GM18868 (cell line): ENCODE measurements at regions not wholly inside any gene's neighbourhood (a gene's known extent, or its start where the extent isn't known, plus 50 kb on each side); places are given as distances from the start of the nearest gene placed in this dataset.

Source experiments
- ATAC-seq: cut with Tn5 transposase; IDR thresholded peaks from one replicate; pipeline ENCODE4 v1.9.1; 2021; ENCODE audit warnings: mild to moderate bottlenecking, moderate library complexity; ENCODE audit not compliant: unreplicated experiment

GRCh38 chr1:87763483-87763882, 434.8 kb downstream of the LMO4 start:
- no peak for ATAC-seq

DNA sequence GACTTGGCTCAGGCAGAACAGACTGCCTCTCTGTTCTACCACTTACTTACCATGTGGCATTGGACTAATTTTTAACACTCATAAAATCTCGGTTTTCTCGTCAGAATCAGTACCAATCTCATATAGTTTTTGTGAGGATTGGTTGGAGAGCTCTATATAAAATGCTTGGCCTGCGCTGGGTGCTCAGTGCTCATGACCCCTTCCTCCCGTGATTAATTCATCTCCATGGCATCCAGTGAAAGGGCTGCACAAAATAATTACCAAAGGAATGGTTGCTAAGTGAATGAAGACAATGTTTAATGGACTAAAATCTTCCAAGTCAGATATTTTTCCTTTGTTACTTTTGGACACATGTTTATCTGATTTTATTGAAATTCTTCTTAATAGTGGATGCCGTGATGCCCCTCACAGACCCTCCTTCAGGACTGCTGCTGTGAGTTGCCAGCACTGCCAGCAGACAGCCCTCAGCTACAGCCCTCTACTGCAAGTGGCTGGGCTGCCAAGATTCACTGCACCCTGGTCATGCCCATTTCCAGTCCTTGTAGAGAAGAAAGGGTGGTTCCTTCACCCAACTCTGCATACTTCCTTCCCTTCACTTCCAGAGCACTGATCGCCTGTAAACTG, 436.5 kb downstream of the LMO4 start:
- no peak for ATAC-seq

- ATAC-seq = no peak
Observed at GRCh38 chr1:87765681-87766070, 437.0 kb downstream of the LMO4 start.

DNA sequence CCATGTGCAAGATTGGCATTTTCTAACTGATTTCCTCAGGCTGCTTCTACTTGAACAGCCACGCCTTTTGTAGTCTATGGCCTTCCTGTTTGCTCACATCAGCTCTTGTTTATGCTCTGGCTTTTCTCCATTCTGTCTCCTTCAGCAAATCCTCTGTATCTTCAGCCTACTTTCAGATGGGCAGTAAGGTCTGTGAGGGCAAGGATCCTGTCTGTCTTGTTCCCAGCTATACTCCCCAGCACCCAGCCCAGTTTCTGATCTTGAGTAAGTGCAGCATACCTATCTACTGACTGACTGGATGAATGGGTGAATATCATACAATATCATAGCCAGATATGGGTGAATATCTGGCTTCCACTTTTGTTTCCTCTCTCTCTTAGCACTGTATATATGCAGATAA, 438.1 kb downstream of the LMO4 start:
- no peak for ATAC-seq

DNA sequence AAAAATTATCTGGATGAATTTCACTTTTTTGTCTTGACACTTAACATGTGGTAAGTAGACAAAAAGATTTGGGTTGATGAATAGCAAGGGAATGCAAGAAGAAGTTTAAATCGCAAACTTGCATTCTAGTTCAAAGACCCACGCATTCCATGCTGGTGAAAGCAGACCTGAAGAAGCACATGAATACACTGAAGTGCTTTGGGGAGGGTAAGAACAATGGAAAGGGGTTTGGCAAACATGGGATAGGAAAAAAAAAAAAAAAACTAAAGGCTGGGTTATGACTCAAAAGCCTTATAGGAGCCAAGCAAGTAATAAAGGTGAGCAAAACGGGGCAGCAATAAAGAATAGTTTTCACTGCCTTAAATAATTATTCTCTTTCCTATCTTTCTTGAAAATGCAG, 450.2 kb downstream of the LMO4 start:
- no peak for ATAC-seq

DNA sequence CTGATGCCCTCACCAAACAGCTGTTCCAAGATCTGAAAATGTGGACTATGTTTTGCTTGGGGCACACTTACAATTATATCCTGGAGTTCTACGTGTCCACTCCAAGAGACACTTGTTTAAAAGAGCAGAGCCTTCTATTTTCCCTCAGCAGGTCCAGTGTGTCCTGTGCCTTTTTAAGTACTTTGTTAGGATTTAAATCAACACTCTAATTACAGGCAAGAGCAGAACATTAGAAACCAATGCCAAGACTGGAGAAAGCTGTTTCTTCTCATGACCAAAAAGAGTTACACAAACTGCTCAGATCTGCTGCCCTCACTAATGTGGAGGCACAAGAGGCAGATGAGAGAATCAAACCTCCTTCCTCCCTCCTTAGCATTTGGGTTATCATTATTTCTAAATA, 452.9 kb downstream of the LMO4 start:
- no peak for ATAC-seq

GRCh38 chr1:87783315-87783714, 454.6 kb downstream of the LMO4 start:
- ATAC-seq = no peak

GRCh38 chr1:87785386-87785785, 456.7 kb downstream of the LMO4 start:
- no peak for ATAC-seq

GRCh38 chr1:87786229-87786628, 457.5 kb downstream of the LMO4 start:
- no peak for ATAC-seq

- no peak for ATAC-seq
Observed at GRCh38 chr1:87786861-87787545, 458.3 kb downstream of the LMO4 start.

DNA sequence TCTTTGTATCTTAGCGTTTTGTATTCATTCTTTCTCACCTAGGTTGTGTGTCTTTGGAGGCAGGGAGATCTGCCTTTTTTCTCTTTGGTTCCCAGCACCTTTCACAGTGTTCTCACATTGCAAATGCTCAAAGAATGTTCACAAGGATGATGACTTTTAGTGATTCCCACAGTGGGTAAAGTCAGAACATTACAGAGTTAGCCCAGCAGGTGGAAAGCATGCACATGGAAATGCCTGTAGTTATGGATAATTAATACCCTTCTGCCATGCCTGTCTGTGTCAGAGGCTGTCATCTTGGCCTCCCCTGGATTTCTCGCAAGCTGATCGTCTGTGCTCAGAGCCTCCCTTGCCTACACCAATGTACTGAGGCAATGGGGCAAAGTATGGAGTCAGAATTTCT, 458.9 kb downstream of the LMO4 start:
- ATAC-seq = no peak

DNA sequence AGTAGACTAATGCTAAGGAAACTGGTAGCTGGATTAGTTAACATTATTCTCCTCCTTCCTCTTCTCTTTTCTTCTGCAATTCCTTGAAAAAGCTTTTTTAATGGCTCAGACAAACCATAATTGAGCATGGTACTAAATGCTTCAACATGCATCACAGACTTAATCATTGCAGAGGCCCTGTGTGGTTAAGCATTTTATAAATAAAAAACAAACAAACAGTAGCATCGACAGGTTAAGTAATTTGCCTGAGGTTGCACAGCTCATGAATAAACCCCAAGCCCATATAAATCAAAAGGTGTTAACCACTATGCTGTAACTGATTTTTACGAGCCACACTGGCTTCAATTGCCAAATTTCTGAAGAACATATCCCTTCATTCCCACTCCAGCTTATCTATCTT, 462.1 kb downstream of the LMO4 start:
- ATAC-seq = no peak

GRCh38 chr1:87791931-87792740, 463.5 kb downstream of the LMO4 start:
- ATAC-seq = no peak

- ATAC-seq = no peak
Observed at GRCh38 chr1:87794788-87795614, 466.3 kb downstream of the LMO4 start.

GRCh38 chr1:87795615-87796337, 467.1 kb downstream of the LMO4 start:
- ATAC-seq = no peak

DNA sequence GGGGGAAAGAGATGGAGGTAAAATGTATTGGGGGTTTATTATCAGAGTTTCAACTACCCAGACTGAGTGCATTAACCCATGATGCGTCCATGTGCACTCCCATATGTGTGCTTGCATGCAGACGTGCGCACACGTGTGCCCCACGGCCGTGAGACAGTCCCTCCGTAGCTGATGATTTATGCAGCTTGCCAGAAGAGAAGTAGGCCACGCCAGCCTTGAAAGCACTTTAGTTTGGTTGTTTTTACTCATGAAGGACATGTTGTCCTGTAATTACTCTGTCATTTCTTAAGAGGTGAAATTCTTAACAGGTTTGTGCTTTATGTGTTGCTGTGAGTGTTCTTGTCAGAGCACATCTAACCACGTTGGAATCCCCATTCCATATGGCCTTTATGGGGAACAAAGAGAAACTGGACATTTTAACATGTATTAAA, 467.8 kb downstream of the LMO4 start:
- no peak for ATAC-seq

- no peak for ATAC-seq
Observed at GRCh38 chr1:87799451-87799850, 470.8 kb downstream of the LMO4 start.

GRCh38 chr1:87800006-87800405, 471.3 kb downstream of the LMO4 start:
- ATAC-seq = no peak

- ATAC-seq = no peak
Observed at GRCh38 chr1:87803375-87803774, 474.7 kb downstream of the LMO4 start.

- ATAC-seq = no peak
Observed at GRCh38 chr1:87804128-87804527, 475.4 kb downstream of the LMO4 start.
